ENCODE measurements at regions not wholly inside any gene's neighbourhood (a gene's known extent, or its start where the extent isn't known, plus 50 kb on each side); places are given as distances from the start of the nearest gene placed in this dataset.

GRCh38 chr3:25339225-25339624 is 88.8 kb upstream of the RARB start:
- TF ChIP-seq CTCF (IDR thresholded peaks at IDR 0.05) (no peak), ZFX (IDR thresholded peaks at IDR 0.05; ENCODE audit: borderline replicate concordance) (no peak)
